Nephron (organoid): ENCODE measurements at regions not wholly inside any gene's neighbourhood (a gene's known extent, or its start where the extent isn't known, plus 50 kb on each side); places are given as distances from the start of the nearest gene placed in this dataset.
A peak's percentile ranks its signal among the peaks of the same experiment; 100 is the strongest.

Source experiments
- H3K27ac Mint-ChIP-seq, 3 experiments: 2 replicates each; pipeline ENCODE4 v1.8.0; 2020; ENCODE audit warnings: mixed read lengths in 3 of 3, mild to moderate bottlenecking in 2 of 3, moderate library complexity in 1 of 3
- H3K27me3 Mint-ChIP-seq: 2 replicates; pipeline ENCODE4 v1.8.0; 2021; ENCODE audit warnings: low read depth, mild to moderate bottlenecking, moderate library complexity, mixed read lengths
- H3K36me3 Mint-ChIP-seq: 2 replicates; pipeline ENCODE4 v1.8.0; 2020; ENCODE audit warnings: low read depth, mixed read lengths
- H3K4me1 Mint-ChIP-seq: 2 replicates; pipeline ENCODE4 v1.8.0; 2020; ENCODE audit warnings: mixed read lengths
- H3K4me3 Mint-ChIP-seq, 3 experiments: 2 replicates each; pipeline ENCODE4 v1.8.0; 2020; ENCODE audit warnings: mild to moderate bottlenecking in 3 of 3, mixed read lengths in 3 of 3, moderate library complexity in 2 of 3
- H3K9me3 Mint-ChIP-seq: 2 replicates; pipeline ENCODE4 v1.8.0; 2020; ENCODE audit warnings: mixed read lengths
- TF ChIP-seq, protein P1 (sequence below), 3 experiments: fragments of 200-600 bp; sonication (generic); IDR thresholded peaks; one replicate each; pipeline ENCODE4 v1.5.0; 2021; ENCODE audit warnings: antibody characterized with exemption in 3 of 3; ENCODE audit not compliant: unreplicated experiment in 3 of 3

DNA sequence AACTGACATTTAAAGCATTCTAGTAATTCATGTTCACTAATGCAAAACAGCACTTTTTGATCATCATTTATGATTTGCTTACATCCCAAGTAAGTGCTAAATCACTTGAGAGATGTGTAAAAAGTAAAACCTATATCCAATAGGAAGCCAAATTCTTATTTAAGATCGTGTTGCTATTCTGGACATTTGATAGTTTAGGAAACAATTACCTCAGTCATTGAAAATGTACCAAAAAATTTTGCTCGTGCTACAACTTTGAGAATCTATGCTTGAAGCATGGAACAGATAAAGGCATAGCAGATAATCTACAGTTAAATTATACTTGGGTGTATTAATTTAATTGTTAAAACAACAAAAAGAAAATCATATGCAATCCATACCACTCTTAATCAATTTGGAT, 571.6 kb upstream of the NR2F2 start:
- H3K4me3 Mint-ChIP-seq: no peak overlapping the region
- peaks cover 4% of the 10 kb centered on the region for H3K9me3 Mint-ChIP-seq
- peaks cover 18% of the 10 kb centered on the region for H3K4me1 Mint-ChIP-seq
- H3K27ac Mint-ChIP-seq: no peak overlapping the region
- no peaks in the 10 kb centered on the region for H3K36me3 Mint-ChIP-seq
- H3K27me3 Mint-ChIP-seq: no peaks in the 10 kb centered on the region
- TF ChIP-seq, protein P1, sequence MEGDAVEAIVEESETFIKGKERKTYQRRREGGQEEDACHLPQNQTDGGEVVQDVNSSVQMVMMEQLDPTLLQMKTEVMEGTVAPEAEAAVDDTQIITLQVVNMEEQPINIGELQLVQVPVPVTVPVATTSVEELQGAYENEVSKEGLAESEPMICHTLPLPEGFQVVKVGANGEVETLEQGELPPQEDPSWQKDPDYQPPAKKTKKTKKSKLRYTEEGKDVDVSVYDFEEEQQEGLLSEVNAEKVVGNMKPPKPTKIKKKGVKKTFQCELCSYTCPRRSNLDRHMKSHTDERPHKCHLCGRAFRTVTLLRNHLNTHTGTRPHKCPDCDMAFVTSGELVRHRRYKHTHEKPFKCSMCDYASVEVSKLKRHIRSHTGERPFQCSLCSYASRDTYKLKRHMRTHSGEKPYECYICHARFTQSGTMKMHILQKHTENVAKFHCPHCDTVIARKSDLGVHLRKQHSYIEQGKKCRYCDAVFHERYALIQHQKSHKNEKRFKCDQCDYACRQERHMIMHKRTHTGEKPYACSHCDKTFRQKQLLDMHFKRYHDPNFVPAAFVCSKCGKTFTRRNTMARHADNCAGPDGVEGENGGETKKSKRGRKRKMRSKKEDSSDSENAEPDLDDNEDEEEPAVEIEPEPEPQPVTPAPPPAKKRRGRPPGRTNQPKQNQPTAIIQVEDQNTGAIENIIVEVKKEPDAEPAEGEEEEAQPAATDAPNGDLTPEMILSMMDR (IDR thresholded peaks at IDR 0.05; ENCODE audit: unreplicated experiment in 3 of 3): no peak

DNA sequence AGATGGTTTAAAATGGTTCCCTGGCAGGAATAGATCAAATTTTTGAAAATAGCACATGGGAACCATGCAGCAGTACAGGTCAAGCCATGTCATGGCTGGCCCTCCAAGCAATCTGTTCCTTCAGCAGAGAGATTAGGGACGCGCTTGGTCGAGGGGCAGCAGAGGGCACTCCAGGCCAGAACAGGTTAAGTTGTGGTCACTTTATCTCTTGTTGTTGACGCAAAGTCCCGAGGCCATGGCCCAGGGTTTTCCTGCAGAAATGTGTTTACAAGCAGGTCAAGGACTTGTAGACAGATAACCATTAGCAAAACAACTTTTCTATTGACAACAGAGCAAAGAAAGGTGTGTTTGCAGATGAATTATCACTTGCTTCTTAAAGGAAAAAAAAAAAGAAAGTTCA, 570.0 kb upstream of the NR2F2 start:
- Mint-ChIP-seq H3K27me3 (no peaks in the 10 kb centered on the region), H3K4me1 (peaks cover 18% of the 10 kb centered on the region), H3K9me3 (peaks cover 4% of the 10 kb centered on the region), H3K4me3 (no peak overlapping the region), H3K27ac (no peak overlapping the region), H3K36me3 (no peaks in the 10 kb centered on the region)
- TF ChIP-seq, protein P1 (IDR thresholded peaks at IDR 0.05; ENCODE audit: unreplicated experiment in 3 of 3): no peak

DNA sequence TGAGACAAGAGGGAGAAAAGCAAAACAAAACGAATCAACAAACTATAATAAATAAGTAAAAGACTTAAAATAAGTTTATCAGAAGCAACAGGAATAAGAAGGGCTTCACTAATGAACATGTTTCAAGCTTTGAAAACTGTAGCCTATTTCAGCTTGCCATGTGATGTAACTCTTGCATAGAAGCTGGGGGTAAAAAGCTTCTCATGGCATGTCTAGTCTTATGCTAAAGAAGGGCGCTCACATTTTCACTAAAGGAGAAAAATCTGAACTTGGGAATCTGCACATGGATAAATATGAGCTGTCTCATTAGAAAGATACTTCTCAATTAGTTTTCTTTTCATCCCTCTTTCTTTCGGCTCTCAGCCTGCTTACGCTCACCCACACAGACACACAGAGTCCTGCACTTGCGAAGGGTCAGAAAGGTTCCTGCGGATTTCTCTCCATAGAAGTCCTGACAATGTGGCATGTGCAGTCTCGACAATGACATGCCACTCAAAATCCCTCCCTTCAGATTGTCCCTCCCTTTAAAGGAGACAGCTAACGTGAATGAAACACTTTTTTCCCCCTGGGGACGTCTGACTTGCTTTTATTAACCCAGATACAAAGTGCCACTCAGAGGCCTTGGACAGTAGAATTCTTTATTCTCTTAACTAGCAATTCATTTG, 568.9 kb upstream of the NR2F2 start:
- Mint-ChIP-seq H3K27me3 (no peaks in the 10 kb centered on the region), H3K27ac (peak overlapping the region; percentile 13 to 76 (median 27)), H3K4me1 (peaks cover 18% of the 10 kb centered on the region), H3K36me3 (no peaks in the 10 kb centered on the region), H3K9me3 (no peaks in the 10 kb centered on the region), H3K4me3 (peak overlapping the region in 2 of 3 experiments; percentile 7 to 11)
- TF ChIP-seq, protein P1 (IDR thresholded peaks at IDR 0.05; ENCODE audit: unreplicated experiment in 3 of 3): no peak

DNA sequence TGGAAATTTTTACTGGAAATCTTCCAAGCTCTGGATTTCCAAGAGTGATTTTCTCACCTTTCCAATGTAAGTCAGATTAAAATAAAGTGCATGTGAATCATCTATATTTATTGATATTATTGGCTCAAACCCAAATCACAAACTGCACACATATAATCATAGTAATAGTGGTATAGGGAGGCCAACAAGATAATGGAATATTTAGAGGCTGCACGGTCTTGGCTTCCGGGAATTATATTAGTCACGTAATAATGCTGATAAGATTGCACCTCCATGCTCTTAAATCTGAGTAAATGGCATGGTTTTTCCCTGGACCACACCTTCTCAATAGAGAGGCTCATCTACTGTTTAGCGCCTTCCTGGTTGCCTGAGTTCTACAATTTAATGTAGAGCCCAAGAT, 567.1 kb upstream of the NR2F2 start:
- no peaks in the 10 kb centered on the region for H3K9me3 Mint-ChIP-seq
- H3K27me3 Mint-ChIP-seq: no peaks in the 10 kb centered on the region
- H3K36me3 Mint-ChIP-seq: no peaks in the 10 kb centered on the region
- H3K4me1 Mint-ChIP-seq: peaks cover 18% of the 10 kb centered on the region
- no peak overlapping the region for H3K27ac Mint-ChIP-seq
- H3K4me3 Mint-ChIP-seq: no peak overlapping the region
- TF ChIP-seq, protein P1 (IDR thresholded peaks at IDR 0.05; ENCODE audit: unreplicated experiment in 3 of 3): no peak

DNA sequence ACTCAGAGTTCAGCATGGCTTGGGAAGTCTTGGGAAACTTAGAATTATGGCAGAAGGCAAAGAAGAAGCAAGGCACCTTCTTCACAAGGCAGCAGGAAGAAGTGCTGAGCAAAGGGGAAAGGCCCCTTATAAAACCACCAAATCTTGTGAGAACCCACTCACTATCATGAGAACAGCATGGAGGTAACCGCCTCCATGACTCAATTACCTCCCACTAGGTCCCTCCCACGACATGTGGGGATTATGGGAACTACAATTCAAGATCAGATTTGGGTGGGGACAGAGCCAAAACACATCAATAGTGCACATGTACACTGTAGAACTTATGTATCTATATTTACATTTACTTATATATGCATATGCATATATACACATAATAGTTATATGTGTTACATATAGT, 565.3 kb upstream of the NR2F2 start:
- no peaks in the 10 kb centered on the region for H3K36me3 Mint-ChIP-seq
- no peak overlapping the region for H3K27ac Mint-ChIP-seq
- no peaks in the 10 kb centered on the region for H3K27me3 Mint-ChIP-seq
- no peak overlapping the region for H3K4me3 Mint-ChIP-seq
- H3K9me3 Mint-ChIP-seq: no peaks in the 10 kb centered on the region
- peaks cover 18% of the 10 kb centered on the region for H3K4me1 Mint-ChIP-seq
- TF ChIP-seq, protein P1 (IDR thresholded peaks at IDR 0.05; ENCODE audit: unreplicated experiment in 3 of 3): no peak

DNA sequence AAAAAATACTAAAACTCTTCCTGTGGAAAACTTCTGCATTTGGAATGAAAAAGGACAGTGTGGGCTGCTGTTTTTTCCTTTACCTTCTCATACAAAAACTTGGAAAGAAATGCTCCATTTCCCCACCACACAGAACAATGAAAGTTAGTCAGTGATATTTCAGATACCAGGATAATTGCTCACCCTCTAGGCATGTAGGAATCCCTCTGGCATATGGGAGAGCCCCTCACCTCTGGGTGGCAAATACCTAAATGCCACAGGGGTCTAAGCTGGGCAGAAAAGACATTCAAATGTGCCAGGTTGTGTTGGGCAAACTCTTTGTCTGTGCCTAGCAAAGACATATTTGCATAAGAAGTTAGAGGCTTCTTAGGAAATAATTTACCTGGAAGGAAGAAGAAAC, 560.3 kb upstream of the NR2F2 start:
- H3K27ac Mint-ChIP-seq: peak overlapping the region in 1 of 3 experiments; percentile 30

More for the DNA sequence above, 560.3 kb upstream of the NR2F2 start:
- Mint-ChIP-seq H3K36me3 (no peaks in the 10 kb centered on the region), H3K4me3 (no peak overlapping the region), H3K27me3 (no peaks in the 10 kb centered on the region), H3K4me1 (no peaks in the 10 kb centered on the region), H3K9me3 (peaks cover 2% of the 10 kb centered on the region)
- TF ChIP-seq, protein P1 (IDR thresholded peaks at IDR 0.05; ENCODE audit: unreplicated experiment in 3 of 3): no peak
